Liver (tissue), 8 donors: ENCODE measurements at regions not wholly inside any gene's neighbourhood (a gene's known extent, or its start where the extent isn't known, plus 50 kb on each side); places are given as distances from the start of the nearest gene placed in this dataset.

Experiments
- DNase-seq: peaks from one replicate; pipeline ENCODE4 v3.0.0-alpha.2; 2017; ENCODE audit warnings: low spot score
- H3K27ac ChIP-seq, 2 donors: one replicate each; pipeline ENCODE4 v1.7.0; 2013; ENCODE audit warnings: inconsistent platforms in 2 of 2, low read length in 2 of 2, control low read depth in 1 of 2, low read depth in 1 of 2, mild to moderate bottlenecking in 1 of 2
- H3K27me3 ChIP-seq, 4 donors: one replicate each; pipeline versions ENCODE4 v1.6.1 to v1.7.0; 2013; ENCODE audit warnings: low read length in 3 of 4, inconsistent platforms in 1 of 4, mild to moderate bottlenecking in 1 of 4, moderate library complexity in 1 of 4; ENCODE audit not compliant: control insufficient read depth in 4 of 4, insufficient read depth in 4 of 4
- H3K36me3 ChIP-seq, 4 donors: one replicate each; pipeline versions ENCODE4 v1.6.1 to v1.7.0; 2013; ENCODE audit warnings: low read length in 3 of 4, mild to moderate bottlenecking in 3 of 4, low read depth in 1 of 4, moderate library complexity in 1 of 4; ENCODE audit not compliant: control insufficient read depth in 4 of 4, insufficient read depth in 3 of 4
- H3K4me1 ChIP-seq, 4 donors: one replicate each; pipeline versions ENCODE4 v1.6.1 to v1.7.0; 2013; ENCODE audit warnings: low read length in 3 of 4, mild to moderate bottlenecking in 3 of 4, moderate library complexity in 1 of 4; ENCODE audit not compliant: control insufficient read depth in 4 of 4, insufficient read depth in 4 of 4
- H3K4me3 ChIP-seq, 3 donors: one replicate each; pipeline versions ENCODE4 v1.6.1 to v1.7.0; 2013; ENCODE audit warnings: low read length in 3 of 3, control low read depth in 1 of 3, low read depth in 1 of 3, mild to moderate bottlenecking in 1 of 3
- H3K9ac ChIP-seq, 2 donors: one replicate each; pipeline ENCODE4 v1.7.0; 2013; ENCODE audit warnings: low read length in 2 of 2, mild to moderate bottlenecking in 2 of 2, moderate library complexity in 2 of 2, control low read depth in 1 of 2, low read depth in 1 of 2
- H3K9me3 ChIP-seq, 4 donors: one replicate each; pipeline versions ENCODE4 v1.6.1 to v1.7.0; 2013; ENCODE audit warnings: low read length in 3 of 4; ENCODE audit not compliant: control insufficient read depth in 4 of 4
- CTCF ChIP-seq: fragments of 150-350 bp; IDR thresholded peaks from 2 replicates; pipeline ENCODE4 v1.5.1; 2017; ENCODE audit warnings: improper control_type of control experiment, low read depth, low read length; ENCODE audit not compliant: missing input control
- FOXA1 ChIP-seq: IDR thresholded peaks from 2 replicates; pipeline ENCODE4 v1.6.1; 2016; ENCODE audit warnings: antibody characterized with exemption
- GABPA ChIP-seq, 2 donors: IDR thresholded peaks in 1 of 2; conservative IDR thresholded peaks in 1 of 2; 2 replicates each; pipeline ENCODE4 v1.6.1; 2016; ENCODE audit warnings: antibody characterized with exemption in 2 of 2, mild to moderate bottlenecking in 1 of 2, moderate library complexity in 1 of 2
- HNF4A ChIP-seq, 2 donors: conservative IDR thresholded peaks; 2 replicates each; pipeline ENCODE4 v1.6.1; 2016; ENCODE audit warnings: antibody characterized with exemption in 2 of 2, mild to moderate bottlenecking in 2 of 2
- JUND ChIP-seq, 2 donors: IDR thresholded peaks; 2 replicates each; pipeline ENCODE4 v1.6.1; 2016; ENCODE audit warnings: antibody characterized with exemption in 2 of 2
- MAX ChIP-seq: IDR thresholded peaks from 2 replicates; pipeline ENCODE4 v1.6.1; 2016; ENCODE audit warnings: antibody characterized with exemption
- NR2F2 ChIP-seq: IDR thresholded peaks from 2 replicates; pipeline ENCODE4 v1.6.1; 2016; ENCODE audit warnings: antibody characterized with exemption
- SP1 ChIP-seq: IDR thresholded peaks from 2 replicates; pipeline ENCODE4 v1.6.1; 2018; ENCODE audit warnings: antibody characterized with exemption, mild to moderate bottlenecking
- YY1 ChIP-seq: IDR thresholded peaks from 2 replicates; pipeline ENCODE4 v1.6.1; 2016; ENCODE audit warnings: antibody characterized with exemption, mild to moderate bottlenecking
- WGBS: extraction: QIAGEN DNeasy Blood & Tissue Kit; methylation state at CpG from one replicate; pipeline ENCODE4 v1.1.7; 2013; 5-methylcytosine and 5-hydroxymethylcytosine counted together
- TF ChIP-seq, protein P1 (sequence below): IDR thresholded peaks from 2 replicates; pipeline ENCODE4 v1.6.1; 2016; ENCODE audit warnings: antibody characterized with exemption
- TF ChIP-seq, protein P2 (sequence below): IDR thresholded peaks from 2 replicates; pipeline ENCODE4 v1.6.1; 2016; ENCODE audit warnings: antibody characterized with exemption
- donor health status: healthy.
- donor health status: healthy.
- donor health status: healthy.
- donor health status: healthy.
- donor health status: healthy.

DNA sequence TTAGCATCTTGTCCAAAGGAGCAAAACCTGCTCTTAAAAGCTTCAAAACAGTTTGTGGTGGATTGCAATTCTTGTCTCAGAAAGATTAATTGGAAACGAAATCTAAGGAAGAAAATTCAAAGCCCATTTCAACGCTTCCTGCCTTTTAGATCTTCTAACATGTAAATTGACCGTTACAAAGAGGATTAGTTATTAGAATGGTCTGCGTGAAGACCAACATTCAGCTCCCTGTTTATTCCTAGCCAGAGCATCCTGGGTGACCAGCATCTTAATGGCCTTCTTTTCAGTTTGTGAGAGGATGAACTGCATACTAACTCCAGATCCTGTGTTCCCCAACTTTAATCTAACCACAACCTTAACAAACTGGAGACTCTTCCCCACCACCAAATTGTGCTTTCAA lies 109.9 kb upstream of the SLC1A3 start:
- Histone ChIP-seq H3K27me3 (peaks cover 0 to 3% (median 0%) of the 10 kb centered on the region in 4 donors), H3K9me3 (no peaks in the 10 kb centered on the region), H3K36me3 (peaks cover 0 to 1% (median 0%) of the 10 kb centered on the region in 4 donors), H3K27ac (no peak overlapping the region), H3K4me1 (no peaks in the 10 kb centered on the region), H3K4me3 (no peak overlapping the region), H3K9ac (no peak overlapping the region)
- TF ChIP-seq, protein P1, sequence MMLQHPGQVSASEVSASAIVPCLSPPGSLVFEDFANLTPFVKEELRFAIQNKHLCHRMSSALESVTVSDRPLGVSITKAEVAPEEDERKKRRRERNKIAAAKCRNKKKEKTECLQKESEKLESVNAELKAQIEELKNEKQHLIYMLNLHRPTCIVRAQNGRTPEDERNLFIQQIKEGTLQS, result no peak
- TF ChIP-seq FOXA1 (no peak), CTCF (no peak), NR2F2 (no peak), HNF4A (conservative IDR thresholded peaks at IDR 0.05) (no peak), SP1 (no peak), MAX (no peak), JUND (IDR thresholded peaks at IDR 0.05) (no peak)
- TF ChIP-seq, protein P2, sequence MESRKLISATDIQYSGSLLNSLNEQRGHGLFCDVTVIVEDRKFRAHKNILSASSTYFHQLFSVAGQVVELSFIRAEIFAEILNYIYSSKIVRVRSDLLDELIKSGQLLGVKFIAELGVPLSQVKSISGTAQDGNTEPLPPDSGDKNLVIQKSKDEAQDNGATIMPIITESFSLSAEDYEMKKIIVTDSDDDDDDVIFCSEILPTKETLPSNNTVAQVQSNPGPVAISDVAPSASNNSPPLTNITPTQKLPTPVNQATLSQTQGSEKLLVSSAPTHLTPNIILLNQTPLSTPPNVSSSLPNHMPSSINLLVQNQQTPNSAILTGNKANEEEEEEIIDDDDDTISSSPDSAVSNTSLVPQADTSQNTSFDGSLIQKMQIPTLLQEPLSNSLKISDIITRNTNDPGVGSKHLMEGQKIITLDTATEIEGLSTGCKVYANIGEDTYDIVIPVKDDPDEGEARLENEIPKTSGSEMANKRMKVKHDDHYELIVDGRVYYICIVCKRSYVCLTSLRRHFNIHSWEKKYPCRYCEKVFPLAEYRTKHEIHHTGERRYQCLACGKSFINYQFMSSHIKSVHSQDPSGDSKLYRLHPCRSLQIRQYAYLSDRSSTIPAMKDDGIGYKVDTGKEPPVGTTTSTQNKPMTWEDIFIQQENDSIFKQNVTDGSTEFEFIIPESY, result no peak
- DNase-seq, result no peak
- WGBS, result 78% methylated on average over 4 of the region's 4 CpGs

GRCh38 chr5:36502608-36503007 lies 103.8 kb upstream of the SLC1A3 start:
- 49% methylated on average over 6 of the region's 6 CpGs for WGBS
- DNase-seq, result no peak
- TF ChIP-seq NR2F2 (peak; percentile 12), SP1 (no peak), JUND (IDR thresholded peaks at IDR 0.05) (no peak), YY1 (no peak)

DNA sequence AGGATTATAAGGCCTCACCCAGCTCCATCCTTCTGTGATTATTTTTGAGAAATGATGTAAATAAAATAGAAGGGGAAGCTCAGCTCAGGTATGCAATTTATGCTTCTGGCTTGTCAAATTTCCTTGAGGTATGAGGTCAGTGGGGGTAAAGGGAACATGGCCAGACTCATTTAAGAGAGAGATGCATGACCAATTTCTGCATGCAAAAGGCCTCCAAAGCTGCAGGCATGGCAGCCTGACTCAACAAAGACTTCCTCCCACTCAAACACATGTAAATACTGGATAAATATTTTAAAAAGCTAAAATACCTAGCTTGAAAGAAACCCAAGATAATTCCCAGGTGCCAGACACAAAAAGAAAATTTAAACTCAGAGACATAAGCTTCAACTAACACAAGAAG lies 101.4 kb upstream of the SLC1A3 start:
- Histone ChIP-seq H3K9me3 (no peaks in the 10 kb centered on the region), H3K27ac (no peak overlapping the region), H3K9ac (no peak overlapping the region), H3K27me3 (no peaks in the 10 kb centered on the region), H3K36me3 (no peaks in the 10 kb centered on the region), H3K4me3 (no peak overlapping the region), H3K4me1 (peaks cover 0 to 4% (median 0%) of the 10 kb centered on the region in 4 donors)
- TF ChIP-seq GABPA (IDR thresholded peaks at IDR 0.05 in 1 of 2, conservative IDR thresholded peaks at IDR 0.05 in 1 of 2), result no peak
- no peak for DNase-seq

More at GRCh38 chr5:36502608-36503007, 103.8 kb upstream of the SLC1A3 start:
- Histone ChIP-seq H3K4me1 (peaks cover 0 to 4% (median 0%) of the 10 kb centered on the region in 4 donors), H3K27me3 (no peaks in the 10 kb centered on the region), H3K9me3 (no peaks in the 10 kb centered on the region), H3K9ac (no peak overlapping the region), H3K27ac (no peak overlapping the region), H3K4me3 (no peak overlapping the region), H3K36me3 (no peaks in the 10 kb centered on the region)
